Activated naive CD4-positive, alpha-beta T cell treated with anti-CD3 and anti-CD28 coated beads, Interleukin-2, amount 50 U/mL, for 24 hours (primary cell): ENCODE measurements at regions not wholly inside any gene's neighbourhood (a gene's known extent, or its start where the extent isn't known, plus 50 kb on each side); places are given as distances from the start of the nearest gene placed in this dataset.
"Not testable (repeated sequence)": the region's sequence is repeated elsewhere in the genome, so short reads cannot be mapped to it uniquely, and the experiment has no call there.

Experiments
- H3K27ac Mint-ChIP-seq: one replicate; pipeline ENCODE4 v1.8.0; 2021; ENCODE audit warnings: mild to moderate bottlenecking, mixed read lengths
- H3K27me3 Mint-ChIP-seq: one replicate; pipeline ENCODE4 v1.8.0; 2021; ENCODE audit warnings: mixed read lengths
- H3K36me3 Mint-ChIP-seq: one replicate; pipeline ENCODE4 v1.8.0; 2021; ENCODE audit warnings: mixed read lengths
- H3K4me1 Mint-ChIP-seq: one replicate; pipeline ENCODE4 v1.8.0; 2021; ENCODE audit warnings: mixed read lengths
- H3K4me3 Mint-ChIP-seq: one replicate; pipeline ENCODE4 v1.8.0; 2021; ENCODE audit warnings: mild to moderate bottlenecking, mixed read lengths
- H3K9me3 Mint-ChIP-seq: one replicate; pipeline ENCODE4 v1.8.0; 2021; ENCODE audit warnings: mixed read lengths

- H3K27me3 Mint-ChIP-seq = no peaks in the 10 kb centered on the region
- H3K4me1 Mint-ChIP-seq = no peaks in the 10 kb centered on the region
- peaks cover 4% of the 10 kb centered on the region for H3K9me3 Mint-ChIP-seq
- H3K27ac Mint-ChIP-seq = no peak overlapping the region
- no peaks in the 10 kb centered on the region for H3K36me3 Mint-ChIP-seq
- H3K4me3 Mint-ChIP-seq = no peak overlapping the region
Measured at GRCh38 chr3:83251490-83251889, 1490.0 kb upstream of the GBE1 start.

GRCh38 chr3:83250613-83251012 is 1489.2 kb upstream of the GBE1 start:
- Mint-ChIP-seq H3K27me3 (no peaks in the 10 kb centered on the region), H3K4me3 (no peak overlapping the region), H3K4me1 (no peaks in the 10 kb centered on the region), H3K9me3 (peaks cover 5% of the 10 kb centered on the region), H3K27ac (no peak overlapping the region), H3K36me3 (no peaks in the 10 kb centered on the region)

GRCh38 chr3:83248454-83248853 is 1487.0 kb upstream of the GBE1 start:
- peaks cover 8% of the 10 kb centered on the region for H3K9me3 Mint-ChIP-seq

DNA sequence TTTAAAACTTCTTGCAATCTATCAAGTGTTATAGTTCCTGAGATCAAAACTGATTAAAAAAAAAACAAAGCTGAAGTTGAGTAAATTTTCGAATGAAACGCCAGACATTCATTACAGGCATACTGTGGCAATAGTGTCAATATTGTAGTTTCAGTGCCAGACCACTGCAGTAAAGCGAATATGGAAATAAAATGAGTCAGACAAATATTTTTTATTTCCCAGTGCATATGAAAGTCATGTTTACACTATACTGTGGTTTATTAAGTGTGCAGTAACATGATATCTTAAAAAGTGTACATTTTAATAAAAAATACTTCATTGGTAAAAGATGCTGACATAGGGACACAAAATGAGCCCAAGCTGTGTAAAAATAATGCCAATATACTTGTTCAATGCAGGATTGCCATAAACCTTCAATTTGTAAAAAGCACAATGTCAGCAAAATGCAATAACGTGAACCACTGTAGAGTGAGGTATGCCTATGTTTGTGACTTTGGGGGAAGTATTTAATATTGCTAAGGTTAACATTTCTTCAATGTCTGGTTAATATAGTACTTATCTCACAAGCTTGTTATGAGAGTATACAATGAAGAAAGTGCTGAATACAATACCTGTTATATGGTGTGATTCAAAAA is 1473.9 kb upstream of the GBE1 start:
- no peaks in the 10 kb centered on the region for H3K27me3 Mint-ChIP-seq
- no peak overlapping the region for H3K27ac Mint-ChIP-seq
- H3K4me1 Mint-ChIP-seq = no peaks in the 10 kb centered on the region
- no peak overlapping the region for H3K4me3 Mint-ChIP-seq
- H3K36me3 Mint-ChIP-seq = no peaks in the 10 kb centered on the region
- H3K9me3 Mint-ChIP-seq = no peaks in the 10 kb centered on the region

More at GRCh38 chr3:83248454-83248853, 1487.0 kb upstream of the GBE1 start:
- H3K27me3 Mint-ChIP-seq = no peaks in the 10 kb centered on the region
- H3K4me1 Mint-ChIP-seq = no peaks in the 10 kb centered on the region
- H3K4me3 Mint-ChIP-seq = no peak overlapping the region
- H3K36me3 Mint-ChIP-seq = no peaks in the 10 kb centered on the region
- H3K27ac Mint-ChIP-seq = no peak overlapping the region

GRCh38 chr3:83233715-83234114 is 1472.3 kb upstream of the GBE1 start:
- Mint-ChIP-seq H3K27ac (no peak overlapping the region), H3K4me1 (no peaks in the 10 kb centered on the region), H3K9me3 (no peaks in the 10 kb centered on the region), H3K36me3 (no peaks in the 10 kb centered on the region), H3K4me3 (no peak overlapping the region), H3K27me3 (no peaks in the 10 kb centered on the region)

DNA sequence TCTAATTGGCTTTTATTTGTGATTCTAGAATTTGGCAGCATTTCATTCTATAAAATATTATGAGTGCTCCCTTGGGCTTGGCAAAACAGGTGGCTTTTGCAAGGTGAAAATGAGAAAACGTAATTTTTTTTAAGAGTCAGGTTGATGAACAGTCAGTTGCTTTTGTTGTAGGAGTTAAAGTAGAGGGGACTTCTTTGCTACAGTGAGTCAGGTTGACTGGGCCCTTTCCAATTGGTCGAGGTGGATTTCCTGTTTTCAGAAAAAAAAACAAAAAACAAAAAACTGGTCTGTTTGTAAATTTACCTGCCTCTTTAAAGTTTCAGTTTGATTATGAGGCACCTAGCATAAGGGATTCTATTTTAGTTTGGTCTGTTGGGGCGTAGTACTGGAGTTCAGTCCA is 1469.4 kb upstream of the GBE1 start:
- Mint-ChIP-seq H3K36me3 (no peaks in the 10 kb centered on the region), H3K9me3 (no peaks in the 10 kb centered on the region), H3K4me1 (no peaks in the 10 kb centered on the region), H3K27ac (no peak overlapping the region), H3K4me3 (no peak overlapping the region), H3K27me3 (no peaks in the 10 kb centered on the region)

- Mint-ChIP-seq H3K4me1 (no peaks in the 10 kb centered on the region), H3K9me3 (no peaks in the 10 kb centered on the region), H3K36me3 (no peaks in the 10 kb centered on the region), H3K27ac (no peak overlapping the region), H3K4me3 (no peak overlapping the region), H3K27me3 (no peaks in the 10 kb centered on the region)
Measured at GRCh38 chr3:83230376-83230775, 1468.9 kb upstream of the GBE1 start.

DNA sequence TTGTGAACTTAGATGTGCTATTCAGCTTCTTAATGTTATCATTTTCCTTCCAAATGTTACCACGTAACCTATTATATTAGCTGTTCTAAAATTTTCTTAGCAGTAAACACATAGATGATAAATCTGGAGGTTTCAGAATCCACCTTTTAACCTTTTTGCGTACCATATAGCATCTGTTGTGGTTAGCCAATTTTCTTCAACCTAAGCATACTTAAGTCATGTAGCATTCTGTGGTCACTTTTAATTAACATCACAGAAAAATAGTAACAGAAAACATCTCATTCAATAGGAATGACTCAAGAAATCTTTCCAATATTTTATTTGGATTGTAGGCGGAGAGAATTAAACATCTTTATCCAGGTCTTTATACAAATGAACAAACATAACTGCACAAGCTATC is 1465.3 kb upstream of the GBE1 start:
- Mint-ChIP-seq H3K9me3 (no peaks in the 10 kb centered on the region), H3K4me3 (no peak overlapping the region), H3K27me3 (no peaks in the 10 kb centered on the region), H3K27ac (no peak overlapping the region), H3K36me3 (no peaks in the 10 kb centered on the region), H3K4me1 (no peaks in the 10 kb centered on the region)

DNA sequence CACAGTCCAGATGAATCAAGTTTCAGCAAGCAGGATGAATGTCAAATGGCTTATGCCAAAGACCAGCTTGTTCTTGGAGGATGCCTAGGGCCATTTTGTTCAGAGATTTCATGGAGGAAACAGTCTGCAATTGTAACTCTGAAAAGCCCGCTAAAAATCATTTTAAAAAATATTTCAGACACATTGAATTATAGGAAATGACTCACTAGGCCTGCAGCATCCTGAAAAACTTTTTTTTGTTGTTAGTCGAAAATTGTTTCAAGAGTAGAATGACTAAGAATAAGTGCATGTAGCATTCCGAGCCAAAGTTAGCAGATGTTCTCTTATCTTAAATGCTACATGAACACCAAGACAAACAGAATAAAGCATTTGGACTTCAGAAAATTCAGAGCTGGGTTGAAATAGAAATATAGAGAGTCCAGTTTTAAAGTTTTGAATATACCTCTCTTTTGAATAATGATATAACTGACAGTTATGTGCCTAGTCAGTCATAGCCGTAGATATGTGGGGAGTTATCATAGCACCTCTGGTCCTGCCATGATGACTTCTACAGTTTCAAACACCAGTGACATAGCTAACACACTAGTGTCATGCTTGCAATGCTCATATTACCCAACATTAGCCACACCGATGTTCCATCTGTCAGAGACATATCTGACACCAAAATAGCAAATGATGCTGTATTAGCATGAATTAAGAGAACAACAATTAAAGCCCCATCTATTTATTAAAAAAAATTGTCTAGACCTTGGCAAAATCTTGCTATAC is 1462.8 kb upstream of the GBE1 start:
- no peaks in the 10 kb centered on the region for H3K9me3 Mint-ChIP-seq

GRCh38 chr3:83218383-83219200 is 1457.1 kb upstream of the GBE1 start:
- Mint-ChIP-seq H3K4me1 (no peaks in the 10 kb centered on the region), H3K27ac (no peak overlapping the region), H3K27me3 (no peaks in the 10 kb centered on the region), H3K9me3 (no peaks in the 10 kb centered on the region), H3K36me3 (no peaks in the 10 kb centered on the region), H3K4me3 (no peak overlapping the region)

More for the DNA sequence above, 1462.8 kb upstream of the GBE1 start:
- no peak overlapping the region for H3K27ac Mint-ChIP-seq
- no peaks in the 10 kb centered on the region for H3K36me3 Mint-ChIP-seq
- no peaks in the 10 kb centered on the region for H3K27me3 Mint-ChIP-seq
- no peaks in the 10 kb centered on the region for H3K4me1 Mint-ChIP-seq
- H3K4me3 Mint-ChIP-seq = no peak overlapping the region

GRCh38 chr3:83217595-83218118 is 1456.2 kb upstream of the GBE1 start:
- H3K4me1 Mint-ChIP-seq, H3K9me3 Mint-ChIP-seq, H3K27me3 Mint-ChIP-seq, H3K27ac Mint-ChIP-seq, H3K36me3 Mint-ChIP-seq, H3K4me3 Mint-ChIP-seq: not testable (repeated sequence)

- no peaks in the 10 kb centered on the region for H3K9me3 Mint-ChIP-seq
- H3K27ac Mint-ChIP-seq = no peak overlapping the region
- H3K27me3 Mint-ChIP-seq = no peaks in the 10 kb centered on the region
- H3K4me1 Mint-ChIP-seq = no peaks in the 10 kb centered on the region
- H3K4me3 Mint-ChIP-seq = no peak overlapping the region
- H3K36me3 Mint-ChIP-seq = no peaks in the 10 kb centered on the region
Measured at GRCh38 chr3:83216919-83217594, 1455.6 kb upstream of the GBE1 start.

GRCh38 chr3:83195243-83195642 is 1433.8 kb upstream of the GBE1 start:
- H3K9me3 Mint-ChIP-seq = peaks cover 4% of the 10 kb centered on the region
- no peak overlapping the region for H3K4me3 Mint-ChIP-seq
- H3K27ac Mint-ChIP-seq = no peak overlapping the region
- no peaks in the 10 kb centered on the region for H3K36me3 Mint-ChIP-seq
- H3K27me3 Mint-ChIP-seq = no peaks in the 10 kb centered on the region
- no peaks in the 10 kb centered on the region for H3K4me1 Mint-ChIP-seq

DNA sequence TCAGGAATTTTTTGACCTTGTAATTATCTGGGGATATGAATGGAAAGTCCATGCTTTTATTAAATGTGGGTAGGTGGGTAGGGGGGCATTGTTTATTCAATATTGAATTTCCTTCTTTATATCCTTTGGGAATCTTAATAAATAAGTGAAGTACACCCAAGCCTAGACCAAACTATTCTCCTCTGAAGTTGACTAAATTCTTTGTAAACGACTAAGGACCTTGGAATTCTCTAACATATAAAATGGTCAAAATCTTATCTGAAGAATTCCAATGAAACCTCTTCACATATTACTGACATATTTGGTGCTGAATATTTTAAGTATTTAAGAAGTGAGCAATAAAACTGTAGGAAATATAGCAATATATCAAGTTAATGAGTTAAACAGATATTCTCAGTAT is 1432.1 kb upstream of the GBE1 start:
- Mint-ChIP-seq H3K4me1 (no peaks in the 10 kb centered on the region), H3K27ac (no peak overlapping the region), H3K9me3 (peaks cover 4% of the 10 kb centered on the region), H3K27me3 (no peaks in the 10 kb centered on the region), H3K4me3 (no peak overlapping the region), H3K36me3 (no peaks in the 10 kb centered on the region)

DNA sequence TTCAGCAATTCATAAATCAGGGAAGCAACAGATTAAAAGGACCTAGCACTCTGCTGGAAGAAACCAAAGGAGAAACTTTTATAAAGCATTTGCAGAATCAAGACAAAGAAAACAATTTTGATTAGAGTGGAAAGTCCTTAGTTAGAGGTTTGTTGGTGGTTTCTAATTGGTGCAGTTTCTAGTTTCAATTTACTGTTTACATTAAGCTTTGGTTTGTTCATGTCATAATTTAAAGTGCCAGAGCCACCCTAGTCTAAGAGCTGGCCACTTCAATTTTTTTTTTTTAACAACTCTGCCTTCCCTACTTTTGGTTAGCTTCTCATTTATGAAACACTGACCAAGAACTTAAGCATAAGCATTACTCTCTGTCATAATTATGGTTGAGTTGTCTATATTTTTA is 1428.2 kb upstream of the GBE1 start:
- Mint-ChIP-seq H3K36me3 (no peaks in the 10 kb centered on the region), H3K4me1 (no peaks in the 10 kb centered on the region), H3K27ac (no peak overlapping the region), H3K9me3 (peaks cover 4% of the 10 kb centered on the region), H3K4me3 (no peak overlapping the region), H3K27me3 (no peaks in the 10 kb centered on the region)
